GM12875 (cell line): ENCODE measurements at regions not wholly inside any gene's neighbourhood (a gene's known extent, or its start where the extent isn't known, plus 50 kb on each side); places are given as distances from the start of the nearest gene placed in this dataset.

Experiments
- H3K4me3 ChIP-seq: one replicate; pipeline ENCODE4 v1.5.1; 2011; ENCODE audit warnings: low read depth, low read length, control low read depth
- CTCF ChIP-seq: IDR thresholded peaks from 2 replicates; pipeline ENCODE4 v1.5.1; 2011; ENCODE audit warnings: low read depth, mild to moderate bottlenecking, control low read depth, inconsistent platforms, low read length, moderate library complexity, borderline replicate concordance; ENCODE audit not compliant: insufficient read depth

- H3K4me3 ChIP-seq: no peak overlapping the region
These were observed 50.6 kb upstream of the IL6 start for GRCh38 chr7:22676385-22676784.

GRCh38 chr7:22675917-22676343, 51.1 kb upstream of the IL6 start:
- H3K4me3 ChIP-seq: no peak overlapping the region
- TF ChIP-seq CTCF: no peak

More at GRCh38 chr7:22676385-22676784, 50.6 kb upstream of the IL6 start:
- TF ChIP-seq CTCF: no peak

- TF ChIP-seq CTCF: no peak
- H3K4me3 ChIP-seq: no peak overlapping the region
These were observed 51.6 kb upstream of the IL6 start for GRCh38 chr7:22675421-22675820.

GRCh38 chr7:22672846-22673680, 53.9 kb upstream of the IL6 start:
- no peak for TF ChIP-seq CTCF

GRCh38 chr7:22671177-22671879, 55.7 kb upstream of the IL6 start:
- no peak overlapping the region for H3K4me3 ChIP-seq
- no peak for TF ChIP-seq CTCF

More at GRCh38 chr7:22672846-22673680, 53.9 kb upstream of the IL6 start:
- H3K4me3 ChIP-seq: no peak overlapping the region

GRCh38 chr7:22670422-22670815, 56.6 kb upstream of the IL6 start:
- H3K4me3 ChIP-seq: no peak overlapping the region
- TF ChIP-seq CTCF: no peak
